Medulla oblongata (tissue), 1 donor: ENCODE measurements at regions not wholly inside any gene's neighbourhood (a gene's known extent, or its start where the extent isn't known, plus 50 kb on each side); places are given as distances from the start of the nearest gene placed in this dataset.
"Not testable (repeated sequence)": the region's sequence is repeated elsewhere in the genome, so short reads cannot be mapped to it uniquely, and the experiment has no call there.

ENCODE experiments used
- DNase-seq: peaks from one replicate; pipeline ENCODE4 v3.0.0-alpha.2; 2015; ENCODE audit errors: extremely low spot score

DNA sequence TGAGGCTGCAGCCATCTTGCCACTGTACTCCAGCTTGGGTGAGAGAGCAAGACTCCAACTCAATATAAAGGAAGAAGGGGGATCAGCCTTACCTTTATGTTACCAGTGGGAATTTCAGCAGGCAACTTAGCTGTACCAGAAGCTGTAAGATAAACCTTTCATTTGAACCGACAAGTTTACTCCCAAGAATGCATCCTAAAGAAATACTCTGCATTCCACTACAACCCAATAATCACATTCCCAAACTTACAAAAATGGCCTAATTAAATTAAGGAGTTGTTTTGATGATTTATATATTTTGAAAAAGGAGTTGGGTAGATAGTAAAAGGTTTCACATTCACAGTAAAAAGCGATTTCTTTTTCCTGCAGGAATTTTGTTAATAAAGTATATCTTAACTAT, 241.4 kb downstream of the TTC8 start:
- DNase-seq, result no peak

DNA sequence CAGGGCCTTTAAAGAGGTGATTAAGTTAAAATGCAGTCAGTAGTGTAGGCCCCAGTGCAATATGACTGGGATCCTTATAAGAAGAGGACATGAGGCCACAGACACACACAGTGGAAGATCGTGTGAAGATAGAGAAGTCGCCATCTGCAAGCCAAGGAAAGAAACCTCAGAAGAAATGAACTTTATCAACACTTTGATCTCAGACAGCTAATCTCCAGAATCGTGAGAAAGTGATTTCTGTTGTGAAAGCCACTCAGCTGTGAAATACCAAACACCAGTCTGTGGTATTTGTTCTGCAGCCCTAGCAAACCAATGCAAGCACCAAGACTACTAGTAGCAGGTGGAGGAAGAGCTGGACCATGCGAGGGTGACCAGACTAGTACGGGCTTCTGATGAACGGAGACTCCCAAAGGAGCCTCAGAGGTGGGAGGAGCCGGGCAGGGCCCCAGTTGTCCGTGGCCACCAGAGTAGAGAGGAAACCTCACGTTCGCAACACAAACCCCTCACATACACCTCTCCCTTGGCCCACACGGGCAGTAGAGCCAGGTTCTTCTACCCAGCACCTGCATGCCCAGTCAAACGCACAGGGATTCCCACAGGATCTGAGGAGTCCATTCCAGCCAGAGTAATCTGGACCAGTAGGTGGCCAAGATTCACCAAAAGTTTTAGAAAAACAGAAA, 243.0 kb downstream of the TTC8 start:
- no peak for DNase-seq

DNA sequence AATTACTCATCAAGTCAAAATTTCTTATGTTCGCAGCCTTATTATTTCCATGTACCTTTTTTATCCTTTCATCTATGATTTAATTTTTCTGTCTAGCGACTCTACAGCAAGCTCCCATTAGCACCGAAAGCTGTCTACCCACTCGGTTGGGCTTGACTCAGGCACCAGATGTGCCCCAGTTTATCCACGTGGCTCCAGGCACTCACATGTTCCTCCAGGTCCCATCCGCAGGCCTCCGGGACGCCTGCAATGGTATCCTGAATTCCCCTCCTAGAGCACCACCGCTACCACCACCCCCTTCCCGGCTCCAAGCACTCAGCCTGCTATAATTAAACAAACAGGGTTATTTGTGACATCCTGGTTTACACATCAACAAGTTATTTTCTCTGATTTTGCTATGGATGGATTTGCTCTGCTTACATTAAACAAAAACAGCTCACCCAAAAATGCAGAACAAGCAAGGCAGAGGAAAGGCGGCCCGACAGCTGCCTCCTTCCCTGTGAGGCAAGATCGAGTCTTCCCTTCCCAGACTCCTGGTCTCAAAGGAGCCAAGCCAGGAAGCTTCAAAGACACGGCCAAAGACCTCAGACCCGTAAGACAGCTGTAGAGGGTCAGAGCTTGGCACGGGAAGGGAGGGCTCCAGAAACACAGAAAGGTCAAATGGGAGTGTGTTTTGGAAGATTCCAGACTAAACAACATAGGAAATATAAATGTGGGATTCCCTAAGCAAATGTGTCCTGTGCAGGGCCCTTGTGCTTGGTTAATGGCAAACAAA, 253.8 kb downstream of the TTC8 start:
- DNase-seq, result no peak

- no peak for DNase-seq
Observed at GRCh38 chr14:89085231-89085731, 260.8 kb downstream of the TTC8 start.

DNA sequence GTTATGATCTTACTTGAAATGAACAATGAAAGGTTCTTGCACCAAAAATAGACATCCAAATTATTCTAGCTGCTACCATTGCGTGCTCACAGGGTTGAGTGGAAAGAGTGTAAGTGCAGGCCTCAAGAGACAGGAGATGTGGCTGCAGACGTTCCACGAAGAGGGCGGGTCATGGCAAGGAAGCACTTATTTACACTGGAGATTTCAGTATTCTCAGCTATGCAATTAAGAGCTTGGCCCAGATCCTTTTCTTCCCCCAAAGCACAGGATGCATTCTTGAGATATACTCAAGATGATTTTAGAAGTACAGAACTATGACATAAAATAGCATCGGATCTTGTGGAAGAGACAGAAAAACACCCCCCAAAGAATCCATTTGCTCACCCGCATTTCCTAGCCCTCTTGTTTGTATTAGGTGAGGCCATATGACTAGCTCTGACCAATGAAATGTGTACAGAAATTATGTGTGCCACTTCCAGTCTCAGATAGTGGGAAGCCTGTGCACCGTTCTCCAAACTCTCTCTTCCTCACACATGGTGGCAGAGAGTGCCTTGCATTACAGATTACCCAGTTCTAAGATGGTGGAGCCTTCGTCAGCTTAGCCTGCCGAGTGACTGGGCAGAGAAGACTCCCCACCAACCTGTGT, 261.4 kb downstream of the TTC8 start:
- DNase-seq, result no peak

GRCh38 chr14:89088530-89088929, 264.1 kb downstream of the TTC8 start:
- DNase-seq, result no peak

DNA sequence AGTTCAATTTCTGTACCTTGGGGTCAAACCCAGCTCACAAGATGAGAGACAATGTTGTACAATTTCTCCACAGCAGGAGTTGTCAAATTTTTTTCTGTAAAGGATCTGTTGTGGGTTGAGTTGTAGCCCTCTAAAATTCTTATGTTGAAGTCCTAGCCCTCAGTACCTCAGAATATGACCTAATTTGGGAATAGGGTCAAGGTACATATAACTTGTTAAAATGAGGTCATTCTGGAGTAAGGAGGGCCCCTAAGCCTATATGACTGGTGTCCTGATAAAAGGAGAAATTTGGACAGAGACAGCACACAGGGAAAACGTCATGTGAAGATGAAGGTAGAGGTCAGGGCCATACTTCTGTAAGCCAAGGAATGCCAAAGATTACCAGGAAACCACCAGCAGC, 264.9 kb downstream of the TTC8 start:
- no peak for DNase-seq

GRCh38 chr14:89091781-89092180, 267.3 kb downstream of the TTC8 start:
- no peak for DNase-seq

GRCh38 chr14:89093083-89093730, 268.8 kb downstream of the TTC8 start:
- no peak for DNase-seq

DNA sequence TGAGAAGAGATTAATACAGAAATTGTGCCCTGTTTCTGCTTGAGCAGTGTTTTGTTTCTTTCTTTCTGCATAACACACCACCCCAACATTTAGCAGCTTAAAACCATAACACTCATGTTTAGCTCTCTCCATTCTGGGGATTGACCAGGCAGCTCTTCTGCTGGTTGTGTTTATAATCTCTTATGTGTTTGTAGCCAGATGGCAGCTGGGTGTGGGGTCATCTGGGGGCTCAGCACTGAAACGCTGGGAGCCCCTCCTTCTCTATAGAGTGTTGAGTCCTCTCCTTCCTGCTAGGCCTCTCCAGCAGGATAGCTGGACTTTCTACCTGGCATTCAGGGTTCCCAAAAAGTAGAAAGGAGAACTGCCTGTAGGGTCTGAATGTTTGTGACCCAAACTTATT, 270.6 kb downstream of the TTC8 start:
- no peak for DNase-seq

GRCh38 chr14:89096946-89097345, 272.5 kb downstream of the TTC8 start:
- no peak for DNase-seq

DNA sequence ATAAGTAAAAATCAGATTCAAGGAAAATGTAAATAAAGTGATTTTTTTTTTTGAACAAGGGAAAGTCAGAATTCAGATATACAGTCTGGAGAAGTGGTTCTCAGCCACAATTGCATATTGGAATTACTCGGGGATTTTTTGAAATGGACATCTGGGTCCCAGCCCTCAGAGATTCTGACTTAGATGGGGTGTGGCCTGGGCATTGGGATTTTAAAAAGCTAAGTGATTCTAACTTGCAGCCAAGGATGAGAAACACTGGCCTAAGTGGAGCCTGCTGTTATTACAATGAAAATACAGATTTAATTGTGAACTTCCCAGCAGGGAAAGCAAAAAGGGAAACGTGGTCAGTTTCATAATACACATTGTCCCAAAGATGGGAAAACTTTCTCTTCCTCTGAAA, 273.8 kb downstream of the TTC8 start:
- DNase-seq, result no peak

DNA sequence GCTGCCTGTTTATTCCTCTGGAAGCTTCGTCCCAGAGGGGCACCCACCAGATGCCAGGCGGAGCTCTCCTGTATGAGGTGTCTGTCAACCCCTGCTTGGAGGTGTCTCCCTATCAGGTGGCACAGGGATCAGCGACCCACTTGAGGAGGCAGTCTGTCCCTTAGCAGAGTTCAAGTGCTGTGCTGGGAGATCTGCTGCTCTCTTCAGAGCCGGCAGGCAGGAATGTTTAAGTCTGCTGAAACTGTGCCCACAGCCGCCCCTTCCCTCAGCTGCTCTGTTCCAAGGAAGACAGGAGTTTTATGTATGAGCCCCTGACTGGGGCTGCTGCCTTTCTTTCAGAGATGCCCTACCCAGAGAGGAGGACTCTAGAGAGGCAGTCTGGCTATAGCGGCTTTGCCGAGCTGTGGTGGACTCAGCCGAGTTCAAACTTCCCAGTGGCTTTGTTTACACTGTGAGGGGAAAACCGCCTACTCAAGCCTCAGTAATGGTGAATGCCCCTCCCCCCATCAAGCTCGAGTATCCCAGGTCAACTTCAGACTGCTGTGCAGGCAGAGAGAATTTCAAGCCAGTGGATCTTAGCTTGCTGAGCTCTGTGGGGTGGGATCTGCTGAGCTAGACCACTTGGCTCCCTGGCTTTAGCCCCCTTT, 279.8 kb downstream of the TTC8 start:
- DNase-seq, result not testable (repeated sequence)

DNA sequence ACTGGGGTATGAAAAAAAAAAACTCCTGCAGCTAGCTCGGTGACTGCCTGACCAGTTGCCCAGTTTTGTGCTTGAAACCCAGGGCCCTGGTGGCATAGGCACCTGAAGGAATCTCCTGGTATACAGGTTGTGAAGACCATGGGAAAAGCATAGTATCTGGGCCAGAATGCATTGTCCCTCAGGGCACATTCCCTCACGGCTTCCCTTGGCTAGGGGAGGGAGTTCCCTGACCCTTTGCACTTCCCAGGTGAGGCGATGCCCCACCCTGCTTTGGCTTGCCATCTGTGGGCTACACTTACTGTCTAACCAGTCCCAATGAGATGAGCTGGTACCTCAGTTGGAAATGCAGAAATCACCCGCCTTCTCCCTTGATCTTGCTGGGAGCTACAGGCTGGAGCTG, 280.4 kb downstream of the TTC8 start:
- DNase-seq, result not testable (repeated sequence)
